Fibroblast of skin of right biceps (primary cell): ENCODE measurements at regions not wholly inside any gene's neighbourhood (a gene's known extent, or its start where the extent isn't known, plus 50 kb on each side); places are given as distances from the start of the nearest gene placed in this dataset.
"Not testable (repeated sequence)": the region's sequence is repeated elsewhere in the genome, so short reads cannot be mapped to it uniquely, and the experiment has no call there.

Source experiments
- DNase-seq: peaks from one replicate; pipeline ENCODE4 v3.0.0-alpha.2; 2013

DNA sequence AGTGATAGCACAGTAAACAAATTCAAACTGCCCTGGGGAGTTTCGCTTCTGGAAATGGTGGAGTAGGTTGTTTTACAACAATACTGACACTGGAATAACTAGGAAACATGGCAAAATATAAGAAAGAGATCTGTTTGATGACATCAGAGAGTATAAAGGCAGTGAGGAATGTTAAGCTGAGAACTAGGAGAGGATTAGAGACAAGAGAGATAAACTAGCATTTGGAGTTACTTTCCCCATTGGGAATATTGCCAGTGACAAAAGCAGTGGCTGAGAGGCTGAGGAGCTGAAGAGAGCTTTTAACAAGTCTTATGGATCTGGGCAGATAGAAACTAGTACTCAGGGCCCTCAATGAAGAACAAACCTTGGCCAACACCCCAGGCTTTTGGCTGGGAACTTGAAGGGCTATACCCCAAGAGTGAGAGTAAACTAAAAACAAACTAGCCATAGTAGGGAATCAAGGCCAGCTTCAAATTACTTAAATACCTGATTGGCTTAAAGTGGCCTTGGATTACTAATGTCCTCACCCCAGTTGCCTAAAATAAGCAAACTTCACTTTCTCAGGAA is 280.4 kb downstream of the KLF13 start:
- DNase-seq, result peak; percentile 26

DNA sequence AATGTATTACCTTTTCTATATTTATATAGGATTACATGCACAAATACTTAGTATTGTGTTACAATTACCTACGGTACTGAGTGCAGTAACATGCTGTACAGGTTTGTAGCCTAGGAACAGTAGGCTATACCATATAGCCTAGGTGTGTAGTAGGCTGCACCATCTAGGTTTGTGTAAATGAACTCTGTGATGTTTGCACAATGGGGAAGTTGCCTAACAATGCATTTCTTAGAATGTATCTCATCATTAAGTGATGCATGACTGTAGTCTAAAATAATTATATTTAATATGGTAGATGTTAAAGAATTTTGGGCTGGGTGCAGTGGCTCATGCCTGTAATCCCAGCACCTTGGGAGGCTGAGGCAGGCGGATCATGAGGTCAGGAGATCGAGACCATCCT is 281.0 kb downstream of the KLF13 start:
- no peak for DNase-seq

DNA sequence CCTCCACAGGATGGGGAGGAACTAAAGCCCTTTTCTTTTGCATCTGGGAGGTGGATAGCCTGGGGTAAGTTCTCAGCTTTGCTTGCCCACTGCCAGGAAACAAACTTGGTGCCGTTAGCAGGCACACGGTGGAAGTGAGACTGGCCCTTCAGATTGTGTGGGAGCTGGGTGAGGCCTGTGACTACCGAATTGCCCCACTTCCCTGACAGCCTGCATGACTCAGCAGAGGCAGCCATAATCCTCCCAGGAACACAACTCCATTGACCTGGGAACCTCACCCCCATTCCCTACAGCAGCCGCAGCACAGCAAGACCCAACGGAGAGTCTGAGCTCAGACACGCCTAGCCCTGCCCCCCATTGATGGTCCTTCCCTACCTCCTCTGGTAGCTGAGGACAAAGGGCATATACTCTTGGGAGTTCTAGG is 282.6 kb downstream of the KLF13 start:
- no peak for DNase-seq

DNA sequence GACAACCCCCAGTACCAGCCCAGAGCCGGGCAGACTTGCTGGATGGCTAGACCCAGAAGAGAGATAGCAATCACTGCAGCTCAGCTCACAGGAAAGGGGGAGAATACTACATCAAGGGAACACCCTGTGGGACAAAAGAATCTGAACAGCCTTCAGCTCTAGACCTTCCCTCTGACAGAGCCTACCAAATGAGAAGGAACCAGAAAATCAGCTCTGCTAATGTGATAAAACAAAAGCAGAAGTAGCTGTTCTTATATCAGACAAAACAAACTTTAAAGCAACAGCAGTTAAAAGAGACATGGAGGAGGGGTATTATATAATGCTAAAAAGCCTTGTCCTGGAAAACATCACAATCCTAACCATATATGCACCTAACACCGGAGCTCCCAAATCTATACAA is 283.3 kb downstream of the KLF13 start:
- no peak for DNase-seq

DNA sequence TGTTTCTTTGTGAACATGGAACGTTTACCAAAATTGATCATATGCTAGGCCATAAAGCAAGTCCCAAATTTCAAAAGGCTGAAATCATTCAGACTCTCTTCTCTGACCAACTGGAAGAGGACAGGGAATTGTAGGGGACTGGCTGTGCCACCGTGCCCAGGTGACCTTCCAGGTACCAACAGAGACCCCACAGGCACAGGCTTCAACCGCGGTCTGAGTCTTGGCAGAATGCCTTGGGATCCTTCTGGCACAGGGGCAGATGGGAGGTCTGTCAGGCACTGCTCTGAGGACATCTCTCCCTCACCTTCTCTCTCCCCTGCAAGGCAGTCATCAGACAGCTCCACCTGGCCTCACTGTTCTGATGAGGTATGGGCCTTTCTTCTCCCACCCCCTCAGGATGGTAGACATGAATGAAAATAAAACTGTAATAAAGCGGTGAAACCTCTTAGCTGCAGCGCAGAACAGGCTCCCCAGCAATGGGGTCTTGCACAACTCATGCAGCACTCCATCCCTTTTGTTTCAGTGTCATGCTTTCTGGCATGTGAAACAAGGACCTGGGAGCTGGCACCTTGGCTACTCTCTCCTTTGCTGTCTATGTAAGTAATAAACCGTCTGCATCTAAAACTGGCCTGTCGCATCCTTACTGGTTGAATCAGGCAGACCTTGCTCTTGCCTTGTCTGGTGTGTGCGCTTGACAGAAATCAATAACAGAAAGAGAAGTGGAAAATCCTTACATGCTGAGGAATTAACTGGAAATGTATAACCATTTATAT is 289.2 kb downstream of the KLF13 start:
- no peak for DNase-seq

DNA sequence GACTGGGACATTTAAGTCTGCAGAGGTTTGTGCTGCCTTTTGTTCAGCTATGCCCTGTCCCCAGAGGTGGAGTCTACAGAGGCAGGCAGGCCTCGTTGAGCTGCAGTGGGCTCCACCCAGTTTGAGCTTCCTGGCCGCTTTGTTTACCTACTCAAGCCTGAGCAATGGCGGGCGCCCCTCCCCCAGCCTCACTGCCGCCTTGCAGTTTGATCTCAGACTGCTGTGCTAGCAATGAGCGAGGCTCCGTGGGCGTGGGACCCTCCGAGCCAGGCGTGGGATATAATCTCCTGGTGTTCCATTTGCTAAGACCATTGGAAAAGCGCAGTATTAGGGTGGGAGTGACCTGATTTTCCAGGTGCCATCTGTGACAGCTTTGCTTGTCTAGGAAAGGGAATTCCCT is 296.7 kb downstream of the KLF13 start:
- DNase-seq, result not testable (repeated sequence)

DNA sequence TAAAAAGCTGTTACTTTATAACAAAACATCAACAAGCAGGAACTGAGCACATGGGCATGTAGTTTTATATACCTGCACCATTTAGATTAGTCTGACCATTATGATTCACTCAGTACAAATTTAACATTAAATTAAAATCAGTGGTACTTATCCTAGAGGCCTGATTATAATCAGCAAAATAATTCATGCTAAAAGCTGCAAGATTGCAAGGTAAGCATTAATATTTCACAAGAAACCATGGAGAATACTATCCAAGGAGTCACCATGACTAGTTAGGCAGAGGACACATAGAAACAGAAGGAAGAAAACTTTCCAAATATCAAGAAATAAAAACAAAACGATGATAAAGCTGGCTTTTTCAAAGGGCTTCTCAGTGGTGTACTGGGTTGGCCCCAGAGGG is 297.5 kb downstream of the KLF13 start:
- not testable (repeated sequence) for DNase-seq

DNA sequence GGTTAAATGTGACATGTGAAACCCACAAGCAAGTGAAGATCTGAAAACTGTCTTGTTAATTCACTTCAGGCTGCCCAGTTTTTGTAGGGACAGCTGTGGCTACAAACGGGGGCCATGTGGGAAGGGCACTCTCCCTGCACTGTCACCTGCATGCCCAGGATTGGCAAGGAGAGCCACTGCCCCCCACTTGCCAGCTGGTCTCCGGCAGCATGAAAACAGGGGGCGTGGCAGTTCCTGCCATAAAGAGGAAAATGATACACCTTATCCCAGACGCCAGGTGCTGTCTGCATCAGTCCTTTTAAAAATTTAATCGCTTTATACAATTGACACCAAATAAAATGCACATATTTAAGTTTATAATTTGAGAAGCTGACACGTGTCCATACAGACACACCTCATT is 309.1 kb downstream of the KLF13 start:
- DNase-seq, result not testable (repeated sequence)

DNA sequence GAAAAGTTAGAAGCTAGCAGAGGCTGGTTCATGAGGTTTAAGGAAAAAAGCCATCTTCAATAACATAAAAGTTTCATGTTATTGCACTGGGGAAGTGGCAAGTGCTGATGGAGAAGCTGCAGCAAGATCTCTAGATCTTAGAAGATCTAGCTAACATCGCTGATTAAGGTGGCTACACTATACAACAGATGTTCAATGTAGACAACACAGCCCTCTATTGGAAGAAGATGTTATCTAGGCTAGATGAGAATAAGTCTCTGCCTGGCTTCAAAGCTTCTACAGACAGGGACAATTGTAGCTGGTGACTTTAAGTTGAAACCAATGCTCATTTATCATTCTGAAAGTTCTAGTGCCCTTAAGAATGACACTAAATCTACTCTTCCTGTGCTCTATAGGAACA is 310.3 kb downstream of the KLF13 start:
- not testable (repeated sequence) for DNase-seq

DNA sequence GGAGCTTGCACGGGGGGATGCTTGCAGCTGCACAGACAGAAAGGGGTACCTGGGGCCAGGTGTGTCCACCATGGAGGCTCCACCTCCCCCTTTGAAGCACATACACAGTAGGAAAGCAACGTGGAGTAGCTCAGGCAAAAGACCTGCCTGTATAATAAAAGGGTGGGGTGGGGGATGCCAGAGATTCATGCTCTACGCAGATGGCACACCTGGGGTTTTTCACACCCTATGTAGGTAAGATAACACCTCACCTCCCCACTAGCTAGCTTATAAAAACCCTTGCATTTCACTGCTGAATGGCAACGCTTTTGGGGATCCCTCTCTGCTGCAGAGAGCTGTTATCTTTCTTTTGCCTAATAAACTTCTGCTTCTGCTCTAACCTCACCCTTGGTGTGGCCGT is 317.3 kb downstream of the KLF13 start:
- not testable (repeated sequence) for DNase-seq

DNA sequence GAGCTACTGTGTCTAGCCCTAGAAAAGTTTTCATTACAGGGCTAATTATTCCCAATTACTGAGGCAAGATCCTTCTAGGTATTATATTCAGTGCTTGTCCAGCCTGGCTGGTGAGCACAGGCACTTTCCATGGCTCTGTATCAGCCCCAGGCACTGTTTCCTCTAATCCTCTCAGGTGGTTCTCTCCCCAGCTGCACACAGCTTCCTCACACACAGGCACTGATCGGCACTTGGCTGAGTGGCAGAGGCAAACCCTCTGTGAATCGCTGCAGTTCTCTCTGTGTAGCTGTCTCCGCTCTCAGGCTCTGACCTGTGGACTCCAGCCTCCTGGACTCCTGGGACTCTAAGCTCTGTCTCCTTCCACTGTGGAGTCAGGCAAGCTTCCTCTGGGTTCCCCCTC is 318.1 kb downstream of the KLF13 start:
- DNase-seq, result not testable (repeated sequence)

DNA sequence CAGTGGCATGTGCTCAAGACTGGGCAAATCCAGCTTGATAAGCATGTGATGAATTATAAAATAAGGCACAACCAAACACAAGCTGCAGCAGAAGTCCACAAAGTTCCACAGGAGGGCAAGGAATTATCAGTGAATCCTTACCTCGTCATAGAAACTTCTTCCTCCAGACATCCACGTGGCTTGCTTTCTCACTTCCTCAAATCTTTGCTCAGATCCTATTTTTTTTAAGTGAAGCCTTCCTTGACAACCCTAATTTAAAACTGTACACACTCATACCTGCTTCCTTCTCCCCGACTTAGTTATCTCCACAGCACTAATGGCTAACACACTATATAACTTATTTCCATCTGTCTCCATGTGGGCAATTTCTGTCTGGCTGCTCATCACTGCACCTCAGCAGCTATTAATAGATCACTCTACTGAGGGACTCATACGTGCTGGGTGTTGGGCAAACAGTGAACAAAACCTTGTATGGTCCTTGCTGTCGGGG is 320.7 kb downstream of the KLF13 start:
- not testable (repeated sequence) for DNase-seq

DNA sequence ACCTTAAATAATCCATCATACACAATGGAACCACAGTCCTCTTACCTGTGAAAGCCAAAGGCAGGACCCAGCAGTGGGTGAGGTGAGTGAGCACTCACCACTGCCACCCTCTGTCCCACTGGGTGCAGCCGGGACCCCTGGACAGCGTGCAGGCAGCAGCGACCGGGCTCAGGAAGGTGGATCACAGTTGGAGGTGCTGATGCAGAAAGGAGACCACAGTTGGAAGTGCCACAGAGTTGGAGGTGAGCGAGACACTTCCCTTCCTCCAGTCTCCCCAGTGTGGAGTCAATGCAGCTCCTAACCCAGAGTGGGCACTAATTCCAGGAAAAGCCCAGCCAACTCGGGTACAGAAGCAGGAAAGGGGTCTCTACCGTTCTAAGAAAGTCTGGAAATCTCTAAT is 323.0 kb downstream of the KLF13 start:
- DNase-seq, result not testable (repeated sequence)

DNA sequence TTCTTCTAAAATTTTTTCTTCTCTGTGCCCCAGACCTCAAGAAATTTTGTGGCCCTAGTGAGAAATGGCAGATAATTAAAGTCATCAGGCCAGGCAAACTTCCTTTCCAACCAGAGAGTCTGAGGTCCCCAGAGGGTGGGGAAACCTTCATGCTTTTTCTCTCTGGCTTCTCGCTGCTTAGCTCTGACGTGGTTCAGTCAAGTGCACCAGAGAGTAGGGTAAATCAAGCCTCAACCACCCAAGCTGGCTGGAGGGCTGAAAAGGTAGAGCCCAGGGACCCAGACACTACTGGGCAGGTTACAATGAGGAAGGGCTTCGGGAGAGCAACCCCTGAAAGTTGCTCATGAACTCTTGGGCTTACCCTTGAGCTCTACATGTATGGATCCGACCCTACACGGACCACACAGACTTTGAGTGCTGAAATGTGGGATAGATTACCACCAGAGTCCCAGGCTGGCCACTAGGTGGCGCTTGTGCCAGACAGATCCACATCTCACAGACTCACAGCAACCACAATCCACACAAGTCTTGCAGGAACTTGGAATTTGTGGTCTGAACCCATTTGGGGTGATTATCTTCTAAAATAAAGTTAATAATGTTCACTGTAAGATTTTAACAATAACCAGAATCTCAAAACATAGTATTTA is 323.5 kb downstream of the KLF13 start:
- DNase-seq, result not testable (repeated sequence)

DNA sequence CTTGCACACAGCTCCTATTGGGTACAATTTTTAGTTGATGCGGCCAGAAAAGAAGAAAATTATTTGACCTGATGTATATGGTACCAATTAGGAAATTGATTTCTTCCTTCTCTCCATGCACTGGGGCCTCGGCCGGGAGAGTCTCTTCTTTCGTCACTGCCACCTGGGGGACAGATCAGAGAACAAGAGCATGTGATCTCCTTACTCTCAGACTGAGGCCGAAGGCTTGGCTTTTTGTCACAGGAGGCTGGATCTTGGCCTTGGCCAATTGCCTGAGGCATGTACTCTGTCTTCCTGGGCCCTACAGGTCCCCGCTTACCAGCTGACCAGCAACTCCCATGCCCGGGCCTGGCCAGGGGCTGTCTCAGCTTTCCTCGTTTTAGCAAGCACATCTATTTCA is 330.3 kb downstream of the KLF13 start:
- not testable (repeated sequence) for DNase-seq

DNA sequence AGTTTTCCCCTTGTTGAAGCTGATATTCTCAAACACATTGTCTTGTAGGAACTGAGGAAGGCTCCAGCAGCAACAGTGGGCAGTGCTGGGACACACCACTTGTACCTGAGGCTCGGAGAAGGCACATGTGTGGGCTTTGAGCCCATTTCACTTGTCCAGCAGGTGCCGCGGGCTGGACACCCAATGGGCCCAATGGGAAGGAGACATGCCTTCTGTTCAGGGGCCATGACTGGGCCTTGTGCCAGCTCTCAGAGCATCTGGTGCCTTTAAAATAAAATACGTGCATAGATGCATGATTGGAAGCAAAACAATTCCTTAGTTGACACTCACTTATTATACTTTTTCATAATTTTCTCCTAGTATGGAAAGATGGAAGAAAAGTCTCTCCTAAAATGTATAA is 334.2 kb downstream of the KLF13 start:
- DNase-seq, result no peak

DNA sequence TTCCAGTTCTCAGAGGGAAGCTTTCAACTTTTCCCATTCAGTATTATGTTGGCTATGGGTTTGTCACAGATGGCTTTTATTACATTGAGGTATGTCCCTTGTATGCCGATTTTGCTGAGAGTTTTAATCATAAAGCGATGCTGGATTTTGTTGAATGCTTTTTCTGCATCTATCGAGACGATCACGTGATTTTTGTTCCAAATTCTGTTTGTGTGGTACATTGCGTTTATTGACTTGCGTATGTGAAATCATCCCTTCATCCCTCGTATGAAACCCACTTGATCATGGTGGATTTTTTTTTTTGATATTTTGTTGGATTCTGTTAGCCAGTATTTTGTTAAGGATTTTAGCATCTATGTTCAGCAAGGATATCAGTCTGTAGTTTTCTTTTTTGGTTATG is 339.1 kb downstream of the KLF13 start:
- not testable (repeated sequence) for DNase-seq

DNA sequence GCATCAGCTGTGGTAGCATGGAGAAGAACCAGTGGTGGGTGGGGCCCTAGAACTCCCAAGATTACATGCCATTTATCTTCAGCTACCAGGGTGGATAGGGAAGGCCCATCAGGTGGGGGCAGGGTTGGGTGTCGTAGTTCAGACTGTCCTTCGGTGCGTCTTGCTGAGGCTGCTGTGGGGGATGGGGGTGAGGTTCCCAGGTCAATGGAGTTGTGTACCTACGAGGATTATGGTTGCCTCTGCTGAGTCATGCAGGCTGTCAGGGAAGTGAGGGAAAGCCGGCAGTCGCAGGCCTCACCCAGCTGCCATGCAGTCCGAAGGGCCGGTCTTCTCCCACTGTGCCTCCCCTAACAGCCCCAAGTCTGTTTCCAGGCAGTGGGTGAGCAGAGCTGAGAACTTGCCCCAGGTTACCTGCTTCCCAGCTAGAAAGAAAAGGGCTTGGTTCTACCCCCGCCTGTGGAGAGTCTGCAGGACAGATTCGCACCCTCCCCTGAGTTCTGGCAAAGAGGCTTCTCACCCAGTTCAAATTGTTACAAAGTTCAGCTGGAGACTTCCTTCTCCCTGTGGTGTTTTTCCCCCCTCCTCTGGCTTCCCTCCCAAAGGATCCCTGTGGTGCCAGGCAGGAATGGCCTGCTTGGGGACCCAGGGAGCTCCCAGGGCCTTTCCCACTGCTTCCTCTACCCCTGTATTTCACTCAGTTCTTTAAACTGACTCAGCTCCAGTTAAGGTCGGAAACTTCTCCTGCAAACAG is 342.7 kb downstream of the KLF13 start:
- not testable (repeated sequence) for DNase-seq

DNA sequence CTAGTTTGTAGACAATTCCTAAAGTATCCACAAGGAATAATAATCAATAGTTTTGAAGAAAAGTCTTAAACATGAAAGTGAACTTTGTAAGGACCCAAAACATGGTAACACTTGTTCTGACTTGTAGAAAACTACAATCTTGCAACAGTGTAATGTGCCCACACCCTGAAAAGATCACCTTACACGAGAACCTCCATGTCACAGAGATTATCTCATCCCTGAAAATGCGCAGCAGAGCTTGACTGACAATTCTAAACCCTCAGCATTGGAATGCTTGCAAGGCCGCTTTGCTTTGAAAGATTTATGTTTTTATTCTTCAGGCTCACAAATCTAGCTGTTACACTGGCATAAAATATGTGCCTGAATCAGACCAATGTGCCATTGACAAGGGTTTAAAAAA is 346.6 kb downstream of the KLF13 start:
- DNase-seq, result not testable (repeated sequence)

DNA sequence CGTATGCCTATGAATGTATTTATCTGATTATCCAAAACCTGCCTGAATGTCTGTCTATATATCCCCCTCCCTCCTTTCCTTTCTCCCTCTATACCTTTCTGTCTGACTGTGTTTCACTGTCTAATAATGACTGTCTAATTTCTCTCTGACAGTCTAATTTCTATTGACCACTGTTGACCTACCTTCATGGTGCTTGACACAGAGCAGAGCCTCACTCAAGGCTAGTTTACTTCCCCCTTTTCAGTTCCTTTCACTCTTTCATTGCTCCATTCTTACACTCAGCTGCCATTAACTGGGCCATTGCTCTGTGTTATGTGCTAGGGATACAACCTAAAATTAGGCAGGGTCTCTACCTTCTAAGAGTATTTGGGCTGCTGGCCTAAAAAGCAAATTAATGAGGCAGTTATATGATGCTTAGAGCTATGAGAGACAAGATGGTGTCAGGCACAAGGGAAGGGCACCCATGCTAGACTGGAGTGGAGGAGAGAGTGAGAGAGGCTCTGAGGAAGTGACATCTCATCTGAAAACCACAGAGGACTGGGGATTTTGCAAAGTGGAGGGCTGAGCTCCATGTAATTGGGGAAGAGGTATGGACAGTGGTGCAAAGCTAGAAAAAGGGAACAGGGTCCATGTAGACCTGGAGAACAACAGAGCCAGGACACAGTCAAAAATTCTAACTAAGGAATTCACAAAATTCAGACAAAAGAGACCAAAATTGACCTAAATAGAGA is 348.6 kb upstream of the CHRNA7 start:
- DNase-seq, result not testable (repeated sequence)

DNA sequence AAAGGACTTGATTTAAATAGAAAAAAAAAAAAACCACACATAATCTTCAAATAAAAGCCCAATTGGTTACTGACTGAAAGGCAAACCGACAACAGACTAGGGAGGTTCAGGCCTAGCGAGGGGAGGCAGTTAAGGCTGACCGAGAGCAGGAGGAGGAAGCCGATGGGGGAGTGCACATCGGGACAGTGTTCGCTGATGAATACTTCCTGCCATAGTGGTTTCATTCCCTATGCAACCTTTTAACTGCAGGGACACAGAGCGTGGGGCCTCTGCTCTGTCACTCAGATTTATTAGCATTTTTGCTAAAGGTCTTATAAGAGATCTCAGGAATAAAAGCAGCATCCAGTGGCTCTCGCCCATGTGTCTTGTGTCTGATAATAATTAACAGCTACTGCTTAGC is 343.2 kb upstream of the CHRNA7 start:
- not testable (repeated sequence) for DNase-seq

DNA sequence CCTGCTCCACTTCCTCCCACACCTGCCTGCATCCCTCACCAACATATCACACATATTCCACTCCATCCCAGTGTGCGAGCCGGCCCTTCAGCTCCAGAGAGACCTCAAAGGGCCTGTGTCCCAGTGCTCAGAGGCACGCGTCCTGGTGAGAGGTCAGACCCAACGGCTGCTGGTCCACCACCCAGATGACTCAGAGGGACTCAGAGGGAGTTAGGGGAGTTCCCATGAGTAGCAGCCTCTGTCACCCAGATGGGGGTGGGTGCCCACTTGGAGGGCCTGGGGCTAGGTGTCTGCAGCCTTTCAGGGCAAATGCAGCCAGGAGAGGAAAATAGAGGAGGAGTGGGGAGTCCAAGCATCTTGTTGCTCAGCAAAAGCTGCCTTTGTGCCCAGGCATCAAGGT is 333.8 kb upstream of the CHRNA7 start:
- DNase-seq, result not testable (repeated sequence)
